ENCODE measurements at regions not wholly inside any gene's neighbourhood (a gene's known extent, or its start where the extent isn't known, plus 50 kb on each side); places are given as distances from the start of the nearest gene placed in this dataset.
"Not testable (repeated sequence)": the region's sequence is repeated elsewhere in the genome, so short reads cannot be mapped to it uniquely, and the experiment has no call there.

- peak; percentile 76 for DNase-seq (ENCODE audit: low read depth)
Observed at GRCh38 chr12:46983959-46984841, 95.2 kb upstream of the PCED1B start.

GRCh38 chr12:46985816-46986215, 93.6 kb upstream of the PCED1B start:
- no peak for DNase-seq (ENCODE audit: low read depth)

- not testable (repeated sequence) for DNase-seq (ENCODE audit: low read depth)
Observed at GRCh38 chr12:46988122-46988521, 91.3 kb upstream of the PCED1B start.

- no peak for DNase-seq (ENCODE audit: low read depth)
Observed at GRCh38 chr12:46990211-46990610, 89.2 kb upstream of the PCED1B start.

- not testable (repeated sequence) for DNase-seq (ENCODE audit: low read depth)
Observed at GRCh38 chr12:46992051-46992450, 87.4 kb upstream of the PCED1B start.

GRCh38 chr12:46998811-46999368, 80.5 kb upstream of the PCED1B start:
- peak; percentile 93 for DNase-seq (ENCODE audit: low read depth)

- DNase-seq (ENCODE audit: low read depth), result no peak
Observed at GRCh38 chr12:47004634-47005033, 74.8 kb upstream of the PCED1B start.

GRCh38 chr12:47007048-47007447, 72.4 kb upstream of the PCED1B start:
- no peak for DNase-seq (ENCODE audit: low read depth)

GRCh38 chr12:47012552-47012951, 66.9 kb upstream of the PCED1B start:
- DNase-seq (ENCODE audit: low read depth), result no peak

- DNase-seq (ENCODE audit: low read depth), result peak; percentile 90
Observed at GRCh38 chr12:47014474-47014873, 64.9 kb upstream of the PCED1B start.

- no peak for DNase-seq (ENCODE audit: low read depth)
Observed at GRCh38 chr12:47015381-47015780, 64.0 kb upstream of the PCED1B start.

GRCh38 chr12:47017041-47017713, 62.2 kb upstream of the PCED1B start:
- DNase-seq (ENCODE audit: low read depth), result no peak

GRCh38 chr12:47017901-47018475, 61.4 kb upstream of the PCED1B start:
- peak; percentile 57 for DNase-seq (ENCODE audit: low read depth)

GRCh38 chr12:47020211-47020821, 59.1 kb upstream of the PCED1B start:
- no peak for DNase-seq (ENCODE audit: low read depth)

GRCh38 chr12:47021298-47021697, 58.1 kb upstream of the PCED1B start:
- peak; percentile 74 for DNase-seq (ENCODE audit: low read depth)

GRCh38 chr12:47022296-47022695, 57.1 kb upstream of the PCED1B start:
- peak; percentile 87 for DNase-seq (ENCODE audit: low read depth)

- DNase-seq (ENCODE audit: low read depth), result no peak
Observed at GRCh38 chr12:47023311-47023710, 56.1 kb upstream of the PCED1B start.

- no peak for DNase-seq (ENCODE audit: low read depth)
Observed at GRCh38 chr12:47023953-47024352, 55.5 kb upstream of the PCED1B start.

GRCh38 chr12:47024463-47024862, 55.0 kb upstream of the PCED1B start:
- no peak for DNase-seq (ENCODE audit: low read depth)

GRCh38 chr12:47025349-47025748, 54.1 kb upstream of the PCED1B start:
- no peak for DNase-seq (ENCODE audit: low read depth)

- DNase-seq (ENCODE audit: low read depth), result no peak
Observed at GRCh38 chr12:47025798-47026197, 53.6 kb upstream of the PCED1B start.

- no peak for DNase-seq (ENCODE audit: low read depth)
Observed at GRCh38 chr12:47026291-47026690, 53.1 kb upstream of the PCED1B start.
